GM23338 (cell line): ENCODE measurements at regions not wholly inside any gene's neighbourhood (a gene's known extent, or its start where the extent isn't known, plus 50 kb on each side); places are given as distances from the start of the nearest gene placed in this dataset.

Experiments used
- ATAC-seq: fragments of 200-7000 bp; cut with Tn5 transposase; 3 replicates; pipeline ENCODE4 v1.9.1; 2020
- DNase-seq: peaks from one replicate; pipeline ENCODE4 v3.0.0-alpha.2; 2015; ENCODE audit warnings: low spot score
- H2AFZ ChIP-seq: fragments of 200-600 bp; sonication (generic); 2 replicates; pipeline ENCODE4 v1.8.0; 2016; ENCODE audit warnings: antibody characterized with exemption, mild to moderate bottlenecking, moderate library complexity
- H3F3A ChIP-seq: fragments of 200-600 bp; sonication (generic); replicated peaks from 2 replicates; pipeline ENCODE4 v1.8.0; 2017; ENCODE audit warnings: antibody characterized with exemption, mixed run types, low read depth
- H3K27ac ChIP-seq: fragments of 200-600 bp; sonication (generic); 2 replicates; pipeline ENCODE4 v1.6.1; 2016; ENCODE audit warnings: low read depth
- H3K27me3 ChIP-seq: fragments of 200-600 bp; sonication (generic); 2 replicates; pipeline ENCODE4 v1.8.0; 2016; ENCODE audit warnings: mild to moderate bottlenecking, mixed run types, moderate library complexity; ENCODE audit not compliant: insufficient read depth
- H3K36me3 ChIP-seq: fragments of 200-600 bp; sonication (generic); 2 replicates; pipeline ENCODE4 v1.8.0; 2016; ENCODE audit warnings: mild to moderate bottlenecking; ENCODE audit not compliant: insufficient read depth
- H3K4me1 ChIP-seq: fragments of 200-600 bp; sonication (generic); 2 replicates; pipeline ENCODE4 v1.8.0; 2016; ENCODE audit warnings: mild to moderate bottlenecking, moderate library complexity; ENCODE audit not compliant: insufficient read depth
- H3K4me2 ChIP-seq: fragments of 200-600 bp; sonication (generic); 2 replicates; pipeline ENCODE4 v1.7.1; 2017; ENCODE audit warnings: mixed run types
- H3K4me3 ChIP-seq: fragments of 200-600 bp; sonication (generic); 2 replicates; pipeline ENCODE4 v1.6.1; 2016; ENCODE audit warnings: mixed run types
- H3K79me2 ChIP-seq: fragments of 200-600 bp; sonication (generic); replicated peaks from 2 replicates; pipeline ENCODE4 v1.8.0; 2017; ENCODE audit warnings: mild to moderate bottlenecking; ENCODE audit not compliant: insufficient read depth
- H3K9me2 ChIP-seq: fragments of 200-600 bp; sonication (generic); 2 replicates; pipeline ENCODE4 v1.8.0; 2017; ENCODE audit not compliant: insufficient read depth
- H4K20me1 ChIP-seq: fragments of 200-600 bp; sonication (generic); replicated peaks from 2 replicates; pipeline ENCODE4 v1.8.0; 2017; ENCODE audit warnings: mild to moderate bottlenecking; ENCODE audit not compliant: insufficient read depth
- H3K27ac Mint-ChIP-seq: 2 replicates; pipeline ENCODE4 v1.8.0; 2020; ENCODE audit warnings: inconsistent platforms, mild to moderate bottlenecking, moderate library complexity, mixed read lengths
- H3K27me3 Mint-ChIP-seq: 3 replicates; pipeline ENCODE4 v1.8.0; 2022; ENCODE audit warnings: low read depth, mild to moderate bottlenecking, moderate library complexity, mixed read lengths, inconsistent platforms; ENCODE audit not compliant: insufficient read depth, poor library complexity
- H3K36me3 Mint-ChIP-seq: 3 replicates; pipeline ENCODE4 v1.8.0; 2021; ENCODE audit warnings: low read depth, mild to moderate bottlenecking, inconsistent platforms, moderate library complexity, mixed read lengths
- H3K4me1 Mint-ChIP-seq: 3 replicates; pipeline ENCODE4 v1.8.0; 2020; ENCODE audit warnings: mild to moderate bottlenecking, inconsistent platforms, mixed read lengths
- H3K4me3 Mint-ChIP-seq: 3 replicates; pipeline ENCODE4 v1.8.0; 2021; ENCODE audit warnings: moderate library complexity, mild to moderate bottlenecking, inconsistent platforms, mixed read lengths
- H3K9me3 Mint-ChIP-seq: 3 replicates; pipeline ENCODE4 v1.8.0; 2020; ENCODE audit warnings: moderate library complexity, mild to moderate bottlenecking, inconsistent platforms, mixed read lengths
- CREB1 ChIP-seq: fragments of 250-450 bp; sonication (Bioruptor Pico); IDR thresholded peaks from 2 replicates; pipeline ENCODE4 v1.5.0; 2020; ENCODE audit warnings: low read depth, mild to moderate bottlenecking, moderate library complexity
- CTCF ChIP-seq, 2 experiments: fragments of 200-600 bp in 1 of 2; sonication (generic) in 1 of 2; conservative IDR thresholded peaks; 2 replicates each; pipeline versions ENCODE4 v1.5.1 to v1.6.1; 2016 to 2017; ENCODE audit warnings: antibody characterized with exemption in 2 of 2, low read depth in 2 of 2, mild to moderate bottlenecking in 2 of 2, moderate library complexity in 1 of 2
- ETS1 ChIP-seq: IDR thresholded peaks from 2 replicates; pipeline ENCODE4 v1.6.1; 2016; ENCODE audit warnings: antibody characterized with exemption
- EZH2 ChIP-seq: fragments of 200-600 bp; sonication (generic); IDR thresholded peaks from one replicate; pipeline ENCODE4 v1.8.0; 2017; ENCODE audit warnings: antibody characterized with exemption, mild to moderate bottlenecking, low read depth; ENCODE audit not compliant: unreplicated experiment
- EZH2phosphoT487 ChIP-seq: fragments of 200-600 bp; sonication (generic); IDR thresholded peaks from one replicate; pipeline ENCODE4 v1.8.1; 2018; ENCODE audit warnings: antibody characterized with exemption; ENCODE audit not compliant: unreplicated experiment
- JUNB ChIP-seq: IDR thresholded peaks from one replicate; pipeline ENCODE4 v1.6.1; 2016; ENCODE audit warnings: antibody characterized with exemption; ENCODE audit not compliant: unreplicated experiment
- NANOG ChIP-seq: IDR thresholded peaks from 2 replicates; pipeline ENCODE4 v1.6.1; 2016; ENCODE audit warnings: antibody characterized with exemption, borderline replicate concordance
- POLR2AphosphoS5 ChIP-seq: IDR thresholded peaks from 2 replicates; pipeline ENCODE4 v1.6.1; 2016; ENCODE audit warnings: antibody characterized with exemption, low read depth
- REST ChIP-seq: IDR thresholded peaks from one replicate; pipeline ENCODE4 v1.6.1; 2018; ENCODE audit warnings: antibody characterized with exemption; ENCODE audit not compliant: unreplicated experiment
- STAT1 ChIP-seq: IDR thresholded peaks from one replicate; pipeline ENCODE4 v1.6.1; 2016; ENCODE audit warnings: antibody characterized with exemption; ENCODE audit not compliant: unreplicated experiment
- ZNF114 ChIP-seq: fragments of 250-450 bp; sonication (Bioruptor Pico); IDR thresholded peaks from 2 replicates; pipeline ENCODE4 v1.5.0; 2020; ENCODE audit warnings: mild to moderate bottlenecking, moderate library complexity
- ZNF331 ChIP-seq: fragments of 250-450 bp; sonication (Bioruptor Pico); IDR thresholded peaks from 2 replicates; pipeline ENCODE4 v1.5.0; 2020; ENCODE audit warnings: low read depth, mild to moderate bottlenecking, moderate library complexity

GRCh38 chr3:127454051-127454450 lies 136.5 kb downstream of the TPRA1 start:
- H3K27me3 Mint-ChIP-seq: peaks cover 42% of the 10 kb centered on the region
- H3K27ac ChIP-seq: no peak overlapping the region
- H2AFZ ChIP-seq: no peak overlapping the region
- no peak overlapping the region for H3K4me3 Mint-ChIP-seq
- peaks cover 43% of the 10 kb centered on the region for H3K27me3 ChIP-seq
- H3F3A ChIP-seq: no peaks in the 10 kb centered on the region
- H3K4me2 ChIP-seq: no peak overlapping the region
- peaks cover 5% of the 10 kb centered on the region for H3K4me1 ChIP-seq
- H3K36me3 Mint-ChIP-seq: no peaks in the 10 kb centered on the region; the same call in 2 of the 3 replicates
- no peaks in the 10 kb centered on the region; the same call in 1 of the 2 replicates for H4K20me1 ChIP-seq
- no peaks in the 10 kb centered on the region for H3K9me2 ChIP-seq
- ATAC-seq (no peak), DNase-seq (no peak)
- no peaks in the 10 kb centered on the region for H3K79me2 ChIP-seq
- H3K27ac Mint-ChIP-seq: no peak overlapping the region
- no peaks in the 10 kb centered on the region for H3K9me3 Mint-ChIP-seq
- TF ChIP-seq CTCF (conservative IDR thresholded peaks at IDR 0.05; ENCODE audit: low read depth in 2 of 2) (no peak), POLR2AphosphoS5 (no peak), CREB1 (CRISPR knock-in tag) (no peak), ETS1 (no peak), REST (no peak), EZH2phosphoT487 (no peak), JUNB (no peak), ZNF114 (no peak), ZNF331 (CRISPR knock-in tag) (no peak), EZH2 (no peak), STAT1 (no peak), NANOG (no peak)
- no peaks in the 10 kb centered on the region for H3K36me3 ChIP-seq
- peaks cover 5% of the 10 kb centered on the region for H3K4me1 Mint-ChIP-seq
- H3K4me3 ChIP-seq: no peak overlapping the region
